ENCODE measurements at regions not wholly inside any gene's neighbourhood (a gene's known extent, or its start where the extent isn't known, plus 50 kb on each side); places are given as distances from the start of the nearest gene placed in this dataset.

DNA sequence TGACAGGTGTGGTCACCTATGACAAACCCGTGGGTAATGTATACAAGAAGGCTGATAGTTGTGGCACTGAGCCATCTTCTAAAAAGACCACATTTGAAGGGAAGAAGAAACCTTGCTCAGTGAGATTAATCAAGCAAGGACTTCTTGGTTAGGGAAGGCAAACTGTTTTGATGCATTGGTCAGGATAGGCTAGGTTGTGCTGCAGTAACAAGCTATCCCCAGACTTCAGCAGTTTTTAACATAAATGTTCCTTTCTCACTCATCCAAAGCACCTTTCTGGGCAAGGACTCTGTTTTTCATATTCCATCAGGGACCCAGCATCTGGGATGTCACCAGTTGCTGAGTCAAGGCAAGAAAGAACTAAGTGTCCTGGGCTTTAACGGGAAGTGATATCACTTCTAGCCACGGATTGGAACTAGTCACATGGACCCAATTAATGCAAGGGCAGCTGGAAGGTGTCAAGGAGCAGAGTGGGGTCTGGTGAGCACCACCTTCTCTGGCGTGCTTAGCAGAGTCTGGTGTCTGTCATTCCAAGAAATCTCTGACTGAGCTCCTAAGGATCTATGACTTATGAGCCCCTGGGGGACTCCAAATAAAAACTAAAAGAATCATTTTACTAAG is 52.0 kb upstream of the CCL2 start:
- H3K79me1 ChIP-seq (ENCODE audit: low read depth in 1 of 2, low read length in 2 of 2) = no peaks in the 10 kb centered on the region
- TF ChIP-seq, protein P1, sequence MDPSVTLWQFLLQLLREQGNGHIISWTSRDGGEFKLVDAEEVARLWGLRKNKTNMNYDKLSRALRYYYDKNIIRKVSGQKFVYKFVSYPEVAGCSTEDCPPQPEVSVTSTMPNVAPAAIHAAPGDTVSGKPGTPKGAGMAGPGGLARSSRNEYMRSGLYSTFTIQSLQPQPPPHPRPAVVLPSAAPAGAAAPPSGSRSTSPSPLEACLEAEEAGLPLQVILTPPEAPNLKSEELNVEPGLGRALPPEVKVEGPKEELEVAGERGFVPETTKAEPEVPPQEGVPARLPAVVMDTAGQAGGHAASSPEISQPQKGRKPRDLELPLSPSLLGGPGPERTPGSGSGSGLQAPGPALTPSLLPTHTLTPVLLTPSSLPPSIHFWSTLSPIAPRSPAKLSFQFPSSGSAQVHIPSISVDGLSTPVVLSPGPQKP (IDR thresholded peaks at IDR 0.05; ENCODE audit: borderline replicate concordance, low read depth, low read length) = no peak
- H3K36me3 ChIP-seq (ENCODE audit: control insufficient read depth, insufficient read depth, low read length) = no peaks in the 10 kb centered on the region
- H3K9ac ChIP-seq (ENCODE audit: low read depth, low read length) = no peak overlapping the region
- no peak overlapping the region for H2BK15ac ChIP-seq (ENCODE audit: low read depth, low read length)
- no peaks in the 10 kb centered on the region; the same call in 1 of the 2 replicates for H3K9me1 ChIP-seq (ENCODE audit: insufficient read depth, low read length)
- H3K27me3 ChIP-seq (ENCODE audit: control insufficient read depth, insufficient read depth, low read length) = no peaks in the 10 kb centered on the region
- no peak overlapping the region for H3K4me3 ChIP-seq (ENCODE audit: insufficient read depth, low read depth, low read length)
- no peaks in the 10 kb centered on the region for H3K4me1 ChIP-seq (ENCODE audit: control insufficient read depth, insufficient read depth, low read length)
- intact Hi-C loops (cut with micrococcal nuclease) (no loop called here), dilution Hi-C loops (cut with HindIII; ENCODE audit: low sequenced_read_pairs, unreplicated experiment) (no loop called here), in situ Hi-C loops (cut with MboI; ENCODE audit: low sequenced_read_pairs) (loop anchor here (5.0 to 10.0 kb wide), 2 partner anchors 72 to 104 kb away; partner anchors contain the start of gene CCL7)
- H2BK5ac ChIP-seq (ENCODE audit: low read depth, low read length, poor library complexity, severe bottlenecking) = no peak overlapping the region
- ATAC-seq (ENCODE audit: low read depth) (no peak), DNase-seq (no peak)
- H2AK9ac ChIP-seq (replicated peaks; ENCODE audit: low read depth, low read length, poor library complexity) = no peak overlapping the region
- H2BK120ac ChIP-seq (ENCODE audit: low read depth, low read length) = no peak overlapping the region
- no peak overlapping the region for H3K4ac ChIP-seq (ENCODE audit: low read depth, low read length)
- H3K23ac ChIP-seq (ENCODE audit: low read depth, low read length) = no peak overlapping the region
- no peak overlapping the region for H3K27ac ChIP-seq (ENCODE audit: insufficient read depth, low read length)
- ChIA-PET CTCF (interaction anchor here (0.5 to 4.7 kb wide), 4 partner anchors 105 to 158 kb away, joined by 3 to 82 read pairs (median 22); partner anchors contain the start of gene CCL1), POLR2A (ENCODE audit: unreplicated experiment) (no interaction called here)
- no peak overlapping the region for H2AK5ac ChIP-seq (ENCODE audit: low read depth, low read length)
- no peak overlapping the region for H3K4me2 ChIP-seq (ENCODE audit: low read depth, low read length)
- no peak overlapping the region for H3K56ac ChIP-seq (ENCODE audit: extremely low read depth, insufficient read depth, low read length)
- no peak overlapping the region for H3K14ac ChIP-seq (replicated peaks; ENCODE audit: low read depth, low read length)
- BruUV-seq (replicated peaks) = no TSS peak
- H4K8ac ChIP-seq (ENCODE audit: low read depth in 2 of 2, low read length in 2 of 2) = no peak overlapping the region
- H2BK20ac ChIP-seq (ENCODE audit: low read depth, low read length) = no peak overlapping the region
- H4K20me1 ChIP-seq (ENCODE audit: insufficient read depth, low read length) = no peaks in the 10 kb centered on the region
- no peak overlapping the region for H4K5ac ChIP-seq (ENCODE audit: low read depth, low read length)
- 60% methylated on average over 2 of the region's 4 CpGs; no CpG with 5 or more reads in 1 of the 2 experiments for WGBS, 2 experiments (ENCODE audit: extremely low coverage in 2 of 2, insufficient read length in 1 of 2)
- no peak overlapping the region for H2AFZ ChIP-seq (replicated peaks; ENCODE audit: low read length, poor library complexity)
- no peak overlapping the region for H3K18ac ChIP-seq (ENCODE audit: low read depth, low read length)
- peaks cover 2% of the 10 kb centered on the region; the same call in 1 of the 2 replicates for H3K9me3 ChIP-seq (ENCODE audit: control insufficient read depth, insufficient read depth, low read length)
- no peak overlapping the region for H4K91ac ChIP-seq (ENCODE audit: insufficient read depth, low read depth, low read length)

Data from IMR-90 (cell line).